PC-9 (cell line): ENCODE measurements at regions not wholly inside any gene's neighbourhood (a gene's known extent, or its start where the extent isn't known, plus 50 kb on each side); places are given as distances from the start of the nearest gene placed in this dataset.

Source experiments
- BruUV-seq: library from RNA; stranded (reverse); fragments of 400-500 nt; replicated peaks from 2 replicates; lab custom pipeline; 2021; lab: Mats Ljungman, UMichigan
- CTCF ChIA-PET: fragments of 300-600 bp; sonication (Branson Sonifier 250); formaldehyde crosslinking; loops from one replicate; lab custom pipeline; 2022; ENCODE audit warnings: antibody characterized with exemption; lab: Charles Lee
- POLR2A ChIA-PET: fragments of 300-600 bp; sonication (Branson Sonifier 250); formaldehyde crosslinking; loops from one replicate; lab custom pipeline; 2022; ENCODE audit warnings: antibody characterized with exemption; ENCODE audit not compliant: unreplicated experiment; lab: Charles Lee
- DNase-seq, 2 experiments: peaks; one replicate each; pipeline versions ENCODE4 v3.0.0 to v3.0.0-alpha.2; 2015 to 2022; ENCODE audit warnings: mixed read lengths in 1 of 2
- H2AFZ ChIP-seq: fragments of 200-600 bp; sonication (generic); 2 replicates; pipeline ENCODE4 v1.8.1; 2017; ENCODE audit warnings: antibody characterized with exemption
- H3F3A ChIP-seq: fragments of 200-600 bp; sonication (generic); 2 replicates; pipeline ENCODE4 v1.8.1; 2017; ENCODE audit warnings: antibody characterized with exemption, mild to moderate bottlenecking, low read depth; ENCODE audit not compliant: insufficient read depth
- H3K27ac ChIP-seq: fragments of 200-600 bp; sonication (generic); 2 replicates; pipeline ENCODE4 v1.6.1; 2016; ENCODE audit warnings: mixed run types
- H3K27me3 ChIP-seq: fragments of 200-600 bp; sonication (generic); 2 replicates; pipeline ENCODE4 v1.6.1; 2016; ENCODE audit warnings: low read depth, mixed run types; ENCODE audit not compliant: insufficient read depth
- H3K36me3 ChIP-seq: fragments of 200-600 bp; sonication (generic); 2 replicates; pipeline ENCODE4 v1.6.1; 2016; ENCODE audit warnings: low read depth, mixed run types
- H3K4me1 ChIP-seq: fragments of 200-600 bp; sonication (generic); replicated peaks from 2 replicates; pipeline ENCODE4 v1.6.1; 2016; ENCODE audit warnings: mixed run types; ENCODE audit not compliant: insufficient read depth
- H3K4me2 ChIP-seq: fragments of 200-600 bp; sonication (generic); 2 replicates; pipeline ENCODE4 v1.6.1; 2017; ENCODE audit warnings: mixed run types
- H3K4me3 ChIP-seq: fragments of 200-600 bp; sonication (generic); 2 replicates; pipeline ENCODE4 v1.6.1; 2016; ENCODE audit warnings: mixed run types
- H3K79me2 ChIP-seq: fragments of 200-600 bp; sonication (generic); 2 replicates; pipeline ENCODE4 v1.6.1; 2017; ENCODE audit warnings: low read depth, mixed run types
- H3K9me2 ChIP-seq: fragments of 200-600 bp; sonication (generic); 2 replicates; pipeline ENCODE4 v1.8.1; 2017; ENCODE audit warnings: mild to moderate bottlenecking; ENCODE audit not compliant: insufficient read depth
- H3K9me3 ChIP-seq: fragments of 200-600 bp; sonication (generic); 2 replicates; pipeline ENCODE4 v1.8.1; 2016; ENCODE audit warnings: low read depth; ENCODE audit not compliant: insufficient read depth
- H4K20me1 ChIP-seq: fragments of 200-600 bp; sonication (generic); 2 replicates; pipeline ENCODE4 v1.8.1; 2017; ENCODE audit not compliant: insufficient read depth
- CTCF ChIP-seq: fragments of 200-600 bp; sonication (generic); conservative IDR thresholded peaks from 2 replicates; pipeline ENCODE4 v1.6.1; 2017; ENCODE audit warnings: mixed run types, antibody characterized with exemption, mild to moderate bottlenecking, moderate library complexity
- EZH2 ChIP-seq: fragments of 200-600 bp; sonication (generic); IDR thresholded peaks from 2 replicates; pipeline ENCODE4 v1.8.0; 2017; ENCODE audit warnings: antibody characterized with exemption, low read depth
- intact Hi-C: fragments of 100-400 bp; cut with micrococcal nuclease; formaldehyde crosslinking; loops from one replicate; pipeline ENCODE4 v1.10.0; 2022; ENCODE audit not compliant: unreplicated experiment

- Histone ChIP-seq H3K9me3 (no peaks in the 10 kb centered on the region), H3F3A (peaks cover 25% of the 10 kb centered on the region), H3K9me2 (no peaks in the 10 kb centered on the region), H2AFZ (no peak overlapping the region), H3K36me3 (no peaks in the 10 kb centered on the region), H3K27me3 (no peaks in the 10 kb centered on the region), H3K4me3 (no peak overlapping the region), H4K20me1 (no peaks in the 10 kb centered on the region), H3K27ac (no peak overlapping the region), H3K79me2 (no peaks in the 10 kb centered on the region), H3K4me1 (peaks cover 38% of the 10 kb centered on the region), H3K4me2 (no peak overlapping the region)
- TF ChIP-seq CTCF: no peak
- TF ChIP-seq EZH2: no peak
- ChIA-PET POLR2A (no interaction called here), CTCF (no interaction called here)
- BruUV-seq: no TSS peak
- peak in 1 of 2 experiments; percentile 19 for DNase-seq
- intact Hi-C loops: no loop called here
Measured at GRCh38 chr2:215622837-215623236, 187.0 kb upstream of the FN1 start.

GRCh38 chr2:215621381-215621780 is 185.5 kb upstream of the FN1 start:
- no peak overlapping the region for H2AFZ ChIP-seq
- intact Hi-C loops: no loop called here
- no peaks in the 10 kb centered on the region for H3K9me2 ChIP-seq
- TF ChIP-seq EZH2 (no peak), CTCF (no peak)
- no peaks in the 10 kb centered on the region for H3K79me2 ChIP-seq
- H4K20me1 ChIP-seq: no peaks in the 10 kb centered on the region
- no peaks in the 10 kb centered on the region for H3K27me3 ChIP-seq
- peaks cover 28% of the 10 kb centered on the region for H3F3A ChIP-seq
- no peaks in the 10 kb centered on the region for H3K36me3 ChIP-seq
- H3K4me2 ChIP-seq: no peak overlapping the region
- peaks cover 44% of the 10 kb centered on the region for H3K4me1 ChIP-seq
- no TSS peak for BruUV-seq
- CTCF ChIA-PET: no interaction called here
- no peak overlapping the region for H3K27ac ChIP-seq
- H3K9me3 ChIP-seq: no peaks in the 10 kb centered on the region
- no peak overlapping the region for H3K4me3 ChIP-seq
- POLR2A ChIA-PET: interaction anchor here (0.6 kb wide), 1 partner anchor 123 kb away, joined by 6 read pairs; no protein-coding TSS in a partner anchor
- peak in 1 of 2 experiments; percentile 1 for DNase-seq

- Histone ChIP-seq H2AFZ (peak overlapping the region; percentile 60; the same call in 1 of the 2 replicates), H3K4me3 (no peak overlapping the region), H3K79me2 (no peaks in the 10 kb centered on the region), H3K4me2 (peak overlapping the region; percentile 73), H3K27ac (peak overlapping the region; percentile 59; the same call in 1 of the 2 replicates), H3F3A (peaks cover 28% of the 10 kb centered on the region), H3K9me3 (no peaks in the 10 kb centered on the region), H3K27me3 (no peaks in the 10 kb centered on the region), H3K36me3 (no peaks in the 10 kb centered on the region), H4K20me1 (no peaks in the 10 kb centered on the region), H3K4me1 (peaks cover 44% of the 10 kb centered on the region), H3K9me2 (no peaks in the 10 kb centered on the region)
- TF ChIP-seq EZH2 (no peak), CTCF (no peak)
- no peak for DNase-seq
- POLR2A ChIA-PET: interaction anchor here (1.0 kb wide), 1 partner anchor 80 kb away, joined by 4 read pairs; no protein-coding TSS in a partner anchor
- no TSS peak for BruUV-seq
- intact Hi-C loops: no loop called here
- CTCF ChIA-PET: no interaction called here
Measured at GRCh38 chr2:215620528-215620927, 184.7 kb upstream of the FN1 start.
